Gastroesophageal sphincter (tissue), 2 donors: ENCODE measurements at regions not wholly inside any gene's neighbourhood (a gene's known extent, or its start where the extent isn't known, plus 50 kb on each side); places are given as distances from the start of the nearest gene placed in this dataset.

Experiments used
- POLR2A ChIP-seq, 2 donors: fragments of 450-650 bp; IDR thresholded peaks; one replicate each; pipeline ENCODE4 v1.6.1; 2017; ENCODE audit warnings: antibody characterized with exemption in 2 of 2, mild to moderate bottlenecking in 2 of 2, moderate library complexity in 1 of 2
- POLR2AphosphoS5 ChIP-seq: sonication (generic); formaldehyde crosslinking; IDR thresholded peaks from one replicate; pipeline ENCODE4 v1.6.1; 2017; ENCODE audit warnings: antibody characterized with exemption

- no peak for TF ChIP-seq POLR2AphosphoS5
- TF ChIP-seq POLR2A (IDR thresholded peaks at IDR 0.05): no peak
Observed at GRCh38 chr12:125956186-125956585, 891.0 kb downstream of the AACS start.
